ENCODE measurements at regions not wholly inside any gene's neighbourhood (a gene's known extent, or its start where the extent isn't known, plus 50 kb on each side); places are given as distances from the start of the nearest gene placed in this dataset.

GRCh38 chr2:228344531-228344930 lies 163.0 kb upstream of the SPHKAP start:
- TF ChIP-seq REST (IDR thresholded peaks at IDR 0.05; ENCODE audit: insufficient replicate concordance, low read depth) (no peak), CTCF (IDR thresholded peaks at IDR 0.05; ENCODE audit: insufficient read depth, low read length) (no peak)

All from HL-60 (cell line).